SK-N-SH (cell line): ENCODE measurements at regions not wholly inside any gene's neighbourhood (a gene's known extent, or its start where the extent isn't known, plus 50 kb on each side); places are given as distances from the start of the nearest gene placed in this dataset.

Experiments used
- CTCF ChIA-PET: fragments of 300-600, 350-600 bp; formaldehyde crosslinking; extraction: SDS; loops from one replicate; lab custom pipeline; 2021; lab: Yijun Ruan, JAX
- POLR2A ChIA-PET: fragments of 350-600 bp; sonication (Branson Sonifier 250); formaldehyde crosslinking; extraction: SDS; loops from one replicate; lab custom pipeline; 2020; ENCODE audit warnings: antibody characterized with exemption, inconsistent platforms; lab: Yijun Ruan, JAX
- DNase-seq: peaks from one replicate; pipeline ENCODE4 v3.0.0; 2012
- H2AFZ ChIP-seq: fragments of 200-600 bp; sonication (generic); 2 replicates; pipeline ENCODE4 v1.8.1; 2016; ENCODE audit warnings: antibody characterized with exemption, mild to moderate bottlenecking, low read depth
- H3F3A ChIP-seq: fragments of 200-600 bp; sonication (generic); replicated peaks from 2 replicates; pipeline ENCODE3; 2016; ENCODE audit warnings: antibody characterized with exemption, mild to moderate bottlenecking; ENCODE audit not compliant: insufficient read depth
- H3K27ac ChIP-seq, 2 experiments: fragments of 200-500 bp in 1 of 2; fragments of 200-600 bp in 1 of 2; sonication (Bioruptor generic) in 1 of 2; sonication (generic), shearing (Covaris generic) in 1 of 2; 2 replicates each; pipeline versions ENCODE4 v1.5.1 to v1.6.1; 2014 to 2016; ENCODE audit warnings: low read depth in 2 of 2, inconsistent platforms in 1 of 2, low read length in 1 of 2, mild to moderate bottlenecking in 1 of 2, mixed read lengths in 1 of 2
- H3K27me3 ChIP-seq: fragments of 200-600 bp; sonication (generic), shearing (Covaris generic); 2 replicates; pipeline ENCODE4 v1.6.1; 2016; ENCODE audit warnings: mixed run types; ENCODE audit not compliant: insufficient read depth
- H3K36me3 ChIP-seq, 2 experiments: fragments of 200-500 bp in 1 of 2; fragments of 200-600 bp in 1 of 2; sonication (Bioruptor generic) in 1 of 2; sonication (generic) in 1 of 2; replicated peaks in 1 of 2; 2 replicates each; pipeline versions ENCODE3 to v1.5.1; 2014 to 2016; ENCODE audit warnings: low read length in 1 of 2, mild to moderate bottlenecking in 1 of 2; ENCODE audit not compliant: insufficient read depth in 2 of 2, control insufficient read depth in 1 of 2
- H3K4me1 ChIP-seq, 2 experiments: fragments of 200-500 bp in 1 of 2; fragments of 200-600 bp in 1 of 2; sonication (Bioruptor generic) in 1 of 2; sonication (generic), shearing (Covaris generic) in 1 of 2; 2 replicates each; pipeline versions ENCODE4 v1.5.1 to v1.6.1; 2014 to 2016; ENCODE audit warnings: low read depth in 1 of 2, low read length in 1 of 2, mixed run types in 1 of 2; ENCODE audit not compliant: insufficient read depth in 2 of 2, control insufficient read depth in 1 of 2
- H3K4me2 ChIP-seq: fragments of 200-600 bp; sonication (generic), shearing (Covaris generic); 2 replicates; pipeline ENCODE4 v1.6.1; 2017; ENCODE audit warnings: mixed run types
- H3K4me3 ChIP-seq, 2 experiments: fragments of 200-500 bp in 1 of 2; fragments of 200-600 bp in 1 of 2; sonication (Bioruptor generic) in 1 of 2; sonication (generic), shearing (Covaris generic) in 1 of 2; 2 replicates each; pipeline versions ENCODE4 v1.5.1 to v1.8.1; 2014 to 2016; ENCODE audit warnings: low read depth in 2 of 2, inconsistent platforms in 1 of 2, low read length in 1 of 2, mild to moderate bottlenecking in 1 of 2, mixed read lengths in 1 of 2, moderate library complexity in 1 of 2
- H3K79me2 ChIP-seq: fragments of 200-600 bp; sonication (generic); 2 replicates; pipeline ENCODE4 v1.8.1; 2017; ENCODE audit warnings: mild to moderate bottlenecking; ENCODE audit not compliant: insufficient read depth
- H3K9ac ChIP-seq: fragments of 200-600 bp; sonication (generic); 2 replicates; pipeline ENCODE4 v1.6.1; 2017; ENCODE audit warnings: mixed run types
- H3K9me2 ChIP-seq: fragments of 200-600 bp; sonication (generic); 2 replicates; pipeline ENCODE4 v1.6.1; 2017; ENCODE audit warnings: mixed run types
- H3K9me3 ChIP-seq: fragments of 200-600 bp; sonication (generic); 2 replicates; pipeline ENCODE4 v1.6.1; 2017; ENCODE audit warnings: mixed run types, mild to moderate bottlenecking, moderate library complexity
- H4K20me1 ChIP-seq: fragments of 200-600 bp; sonication (generic); 2 replicates; pipeline ENCODE4 v1.6.1; 2017; ENCODE audit warnings: mild to moderate bottlenecking, mixed run types; ENCODE audit not compliant: insufficient read depth
- CHD2 ChIP-seq: fragments of 150-350 bp; IDR thresholded peaks from 2 replicates; pipeline ENCODE4 v1.6.1; 2018; ENCODE audit warnings: low read length; ENCODE audit not compliant: partially characterized antibody
- ELF1 ChIP-seq: IDR thresholded peaks from 2 replicates; pipeline ENCODE4 v1.4.0; 2012
- EP300 ChIP-seq, 2 experiments: IDR thresholded peaks; 2 replicates each; pipeline versions ENCODE4 v1.4.0 to v1.6.1; 2012; ENCODE audit warnings: borderline replicate concordance in 1 of 2, low read depth in 1 of 2, low read length in 1 of 2
- EZH2phosphoT487 ChIP-seq: fragments of 200-600 bp; sonication (generic); IDR thresholded peaks from 2 replicates; pipeline ENCODE4 v1.6.1; 2017; ENCODE audit warnings: low read depth, mixed run types, mild to moderate bottlenecking, antibody characterized with exemption, moderate library complexity, borderline replicate concordance
- GABPA ChIP-seq: IDR thresholded peaks from 2 replicates; pipeline ENCODE4 v1.4.0; 2012; ENCODE audit warnings: low read depth, mild to moderate bottlenecking
- GATA2 ChIP-seq: sonication (generic); formaldehyde crosslinking; IDR thresholded peaks from 2 replicates; pipeline ENCODE4 v1.5.0; 2020; ENCODE audit warnings: mild to moderate bottlenecking, missing genetic modification reagents
- MAX ChIP-seq: IDR thresholded peaks from 2 replicates; pipeline ENCODE4 v1.4.0; 2012; ENCODE audit warnings: low read depth
- RAD21 ChIP-seq: IDR thresholded peaks from 2 replicates; pipeline ENCODE4 v1.6.1; 2012; ENCODE audit warnings: mild to moderate bottlenecking, low read length
- RFX5 ChIP-seq: IDR thresholded peaks from 2 replicates; pipeline ENCODE4 v1.6.1; 2012; ENCODE audit warnings: mild to moderate bottlenecking, improper control_type of control experiment, low read length
- RXRA ChIP-seq: IDR thresholded peaks from 2 replicates; pipeline ENCODE4 v1.4.0; 2012; ENCODE audit warnings: low read depth, mild to moderate bottlenecking, borderline replicate concordance
- SMC3 ChIP-seq: IDR thresholded peaks from 2 replicates; pipeline ENCODE4 v1.6.1; 2012; ENCODE audit warnings: low read depth, low read length, improper control_type of control experiment
- TAF1 ChIP-seq: IDR thresholded peaks from 2 replicates; pipeline ENCODE4 v1.6.1; 2012; ENCODE audit warnings: low read depth, mild to moderate bottlenecking, low read length, moderate library complexity, borderline replicate concordance
- TEAD4 ChIP-seq: IDR thresholded peaks from 2 replicates; pipeline ENCODE4 v1.4.0; 2012; ENCODE audit warnings: mild to moderate bottlenecking, borderline replicate concordance; ENCODE audit not compliant: insufficient read depth
- USF2 ChIP-seq: fragments of 150-350 bp; IDR thresholded peaks from 2 replicates; pipeline ENCODE4 v1.6.1; 2017; ENCODE audit warnings: antibody characterized with exemption, low read length, low read depth, borderline replicate concordance
- YY1 ChIP-seq: IDR thresholded peaks from 2 replicates; pipeline ENCODE4 v1.4.0; 2012; ENCODE audit warnings: low read depth, mild to moderate bottlenecking
- WGBS: methylation state at CpG from one replicate; pipeline ENCODE4 v1.1.6; 2017; ENCODE audit warnings: low lambda C conversion rate; 5-methylcytosine and 5-hydroxymethylcytosine counted together
- TF ChIP-seq, protein P1 (sequence below): IDR thresholded peaks from 2 replicates; pipeline ENCODE4 v1.6.1; 2012; ENCODE audit warnings: mild to moderate bottlenecking, low read depth, low read length, moderate library complexity
- TF ChIP-seq, protein P2 (sequence below): fragments of 150-350 bp; IDR thresholded peaks from 2 replicates; pipeline ENCODE4 v1.6.1; 2016; ENCODE audit warnings: mild to moderate bottlenecking, low read depth, low read length
- TF ChIP-seq, protein P3 (sequence below): IDR thresholded peaks from 2 replicates; pipeline ENCODE4 v1.4.0; 2012; ENCODE audit warnings: low read depth, borderline replicate concordance
- TF ChIP-seq, protein P4 (sequence below): IDR thresholded peaks from 2 replicates; pipeline ENCODE4 v1.4.0; 2012; ENCODE audit warnings: low read depth, borderline replicate concordance
- TF ChIP-seq, protein P5 (sequence below): fragments of 200-600 bp; sonication (generic); IDR thresholded peaks from 2 replicates; pipeline ENCODE4 v1.6.1; 2017; ENCODE audit warnings: antibody characterized with exemption, mild to moderate bottlenecking, moderate library complexity

DNA sequence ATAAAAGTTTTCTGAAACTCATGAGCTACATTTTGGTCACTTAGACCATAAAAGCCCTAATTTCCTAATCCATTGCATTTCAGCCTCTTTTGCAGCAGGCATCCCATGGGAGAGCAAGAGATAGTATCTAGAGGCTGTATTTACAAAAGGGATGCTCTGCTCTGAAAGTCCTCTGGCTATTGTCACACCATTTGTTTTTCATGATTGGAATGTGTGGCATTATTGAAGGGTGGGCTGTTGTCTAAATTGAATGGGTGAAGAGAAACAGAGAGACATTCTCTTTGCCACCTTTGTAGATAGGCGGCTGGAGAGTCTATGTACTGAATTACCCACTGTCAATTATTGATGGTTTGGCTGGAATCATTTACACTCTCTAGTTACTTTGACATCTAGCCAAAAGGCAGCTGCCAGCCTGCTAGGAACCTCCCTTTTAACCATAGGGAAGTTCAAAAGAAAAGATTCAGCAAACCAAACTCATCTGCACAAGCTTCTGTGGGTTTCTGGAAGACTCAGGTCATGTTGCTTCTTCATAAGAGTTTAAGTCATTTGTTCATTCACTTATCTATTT lies 89.8 kb upstream of the RARB start (continued):
- TF ChIP-seq EP300 (IDR thresholded peaks at IDR 0.05; ENCODE audit: borderline replicate concordance in 1 of 2, low read depth in 1 of 2, low read length in 1 of 2), result peak in 1 of 2 experiments; percentile 78; a peak in 2 of 4 replicates
- TF ChIP-seq CHD2, result peak; percentile 26
- TF ChIP-seq, protein P1, sequence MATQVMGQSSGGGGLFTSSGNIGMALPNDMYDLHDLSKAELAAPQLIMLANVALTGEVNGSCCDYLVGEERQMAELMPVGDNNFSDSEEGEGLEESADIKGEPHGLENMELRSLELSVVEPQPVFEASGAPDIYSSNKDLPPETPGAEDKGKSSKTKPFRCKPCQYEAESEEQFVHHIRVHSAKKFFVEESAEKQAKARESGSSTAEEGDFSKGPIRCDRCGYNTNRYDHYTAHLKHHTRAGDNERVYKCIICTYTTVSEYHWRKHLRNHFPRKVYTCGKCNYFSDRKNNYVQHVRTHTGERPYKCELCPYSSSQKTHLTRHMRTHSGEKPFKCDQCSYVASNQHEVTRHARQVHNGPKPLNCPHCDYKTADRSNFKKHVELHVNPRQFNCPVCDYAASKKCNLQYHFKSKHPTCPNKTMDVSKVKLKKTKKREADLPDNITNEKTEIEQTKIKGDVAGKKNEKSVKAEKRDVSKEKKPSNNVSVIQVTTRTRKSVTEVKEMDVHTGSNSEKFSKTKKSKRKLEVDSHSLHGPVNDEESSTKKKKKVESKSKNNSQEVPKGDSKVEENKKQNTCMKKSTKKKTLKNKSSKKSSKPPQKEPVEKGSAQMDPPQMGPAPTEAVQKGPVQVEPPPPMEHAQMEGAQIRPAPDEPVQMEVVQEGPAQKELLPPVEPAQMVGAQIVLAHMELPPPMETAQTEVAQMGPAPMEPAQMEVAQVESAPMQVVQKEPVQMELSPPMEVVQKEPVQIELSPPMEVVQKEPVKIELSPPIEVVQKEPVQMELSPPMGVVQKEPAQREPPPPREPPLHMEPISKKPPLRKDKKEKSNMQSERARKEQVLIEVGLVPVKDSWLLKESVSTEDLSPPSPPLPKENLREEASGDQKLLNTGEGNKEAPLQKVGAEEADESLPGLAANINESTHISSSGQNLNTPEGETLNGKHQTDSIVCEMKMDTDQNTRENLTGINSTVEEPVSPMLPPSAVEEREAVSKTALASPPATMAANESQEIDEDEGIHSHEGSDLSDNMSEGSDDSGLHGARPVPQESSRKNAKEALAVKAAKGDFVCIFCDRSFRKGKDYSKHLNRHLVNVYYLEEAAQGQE, result no peak
- no peak for TF ChIP-seq RXRA
- no peak for TF ChIP-seq TEAD4
- TF ChIP-seq RFX5, result no peak
- no peak for TF ChIP-seq SMC3
- TF ChIP-seq, protein P2, sequence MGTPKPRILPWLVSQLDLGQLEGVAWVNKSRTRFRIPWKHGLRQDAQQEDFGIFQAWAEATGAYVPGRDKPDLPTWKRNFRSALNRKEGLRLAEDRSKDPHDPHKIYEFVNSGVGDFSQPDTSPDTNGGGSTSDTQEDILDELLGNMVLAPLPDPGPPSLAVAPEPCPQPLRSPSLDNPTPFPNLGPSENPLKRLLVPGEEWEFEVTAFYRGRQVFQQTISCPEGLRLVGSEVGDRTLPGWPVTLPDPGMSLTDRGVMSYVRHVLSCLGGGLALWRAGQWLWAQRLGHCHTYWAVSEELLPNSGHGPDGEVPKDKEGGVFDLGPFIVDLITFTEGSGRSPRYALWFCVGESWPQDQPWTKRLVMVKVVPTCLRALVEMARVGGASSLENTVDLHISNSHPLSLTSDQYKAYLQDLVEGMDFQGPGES, result no peak
- no peak for TF ChIP-seq MAX

- Histone ChIP-seq H3K27me3 (no peaks in the 10 kb centered on the region), H3K4me1 (peaks cover 0 to 8% of the 10 kb centered on the region in 2 experiments; a peak in 2 of 4 replicates), H3F3A (no peaks in the 10 kb centered on the region), H3K4me2 (no peak overlapping the region), H3K36me3 (no peaks in the 10 kb centered on the region), H2AFZ (no peak overlapping the region), H3K9me2 (no peaks in the 10 kb centered on the region), H3K27ac (no peak overlapping the region), H3K79me2 (no peaks in the 10 kb centered on the region), H3K9me3 (no peaks in the 10 kb centered on the region), H3K9ac (no peak overlapping the region), H3K4me3 (no peak overlapping the region), H4K20me1 (no peaks in the 10 kb centered on the region)
- 73% methylated on average over 9 of the region's 9 CpGs for WGBS
- no peak for DNase-seq
- ChIA-PET POLR2A (no interaction called here), CTCF (interaction anchor here (0.6 to 1.8 kb wide), 2 partner anchors 255 to 590 kb away, joined by 3 to 6 read pairs; no protein-coding TSS in a partner anchor)
- TF ChIP-seq RFX5 (no peak), ELF1 (no peak), GABPA (no peak), RAD21 (no peak), EZH2phosphoT487 (no peak), YY1 (no peak), USF2 (no peak), GATA2 (CRISPR knock-in tag) (no peak), TAF1 (no peak), CHD2 (no peak)
- TF ChIP-seq, protein P3, sequence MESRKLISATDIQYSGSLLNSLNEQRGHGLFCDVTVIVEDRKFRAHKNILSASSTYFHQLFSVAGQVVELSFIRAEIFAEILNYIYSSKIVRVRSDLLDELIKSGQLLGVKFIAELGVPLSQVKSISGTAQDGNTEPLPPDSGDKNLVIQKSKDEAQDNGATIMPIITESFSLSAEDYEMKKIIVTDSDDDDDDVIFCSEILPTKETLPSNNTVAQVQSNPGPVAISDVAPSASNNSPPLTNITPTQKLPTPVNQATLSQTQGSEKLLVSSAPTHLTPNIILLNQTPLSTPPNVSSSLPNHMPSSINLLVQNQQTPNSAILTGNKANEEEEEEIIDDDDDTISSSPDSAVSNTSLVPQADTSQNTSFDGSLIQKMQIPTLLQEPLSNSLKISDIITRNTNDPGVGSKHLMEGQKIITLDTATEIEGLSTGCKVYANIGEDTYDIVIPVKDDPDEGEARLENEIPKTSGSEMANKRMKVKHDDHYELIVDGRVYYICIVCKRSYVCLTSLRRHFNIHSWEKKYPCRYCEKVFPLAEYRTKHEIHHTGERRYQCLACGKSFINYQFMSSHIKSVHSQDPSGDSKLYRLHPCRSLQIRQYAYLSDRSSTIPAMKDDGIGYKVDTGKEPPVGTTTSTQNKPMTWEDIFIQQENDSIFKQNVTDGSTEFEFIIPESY, result no peak
- TF ChIP-seq, protein P4, sequence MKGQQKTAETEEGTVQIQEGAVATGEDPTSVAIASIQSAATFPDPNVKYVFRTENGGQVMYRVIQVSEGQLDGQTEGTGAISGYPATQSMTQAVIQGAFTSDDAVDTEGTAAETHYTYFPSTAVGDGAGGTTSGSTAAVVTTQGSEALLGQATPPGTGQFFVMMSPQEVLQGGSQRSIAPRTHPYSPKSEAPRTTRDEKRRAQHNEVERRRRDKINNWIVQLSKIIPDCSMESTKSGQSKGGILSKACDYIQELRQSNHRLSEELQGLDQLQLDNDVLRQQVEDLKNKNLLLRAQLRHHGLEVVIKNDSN, result no peak
- TF ChIP-seq, protein P5, sequence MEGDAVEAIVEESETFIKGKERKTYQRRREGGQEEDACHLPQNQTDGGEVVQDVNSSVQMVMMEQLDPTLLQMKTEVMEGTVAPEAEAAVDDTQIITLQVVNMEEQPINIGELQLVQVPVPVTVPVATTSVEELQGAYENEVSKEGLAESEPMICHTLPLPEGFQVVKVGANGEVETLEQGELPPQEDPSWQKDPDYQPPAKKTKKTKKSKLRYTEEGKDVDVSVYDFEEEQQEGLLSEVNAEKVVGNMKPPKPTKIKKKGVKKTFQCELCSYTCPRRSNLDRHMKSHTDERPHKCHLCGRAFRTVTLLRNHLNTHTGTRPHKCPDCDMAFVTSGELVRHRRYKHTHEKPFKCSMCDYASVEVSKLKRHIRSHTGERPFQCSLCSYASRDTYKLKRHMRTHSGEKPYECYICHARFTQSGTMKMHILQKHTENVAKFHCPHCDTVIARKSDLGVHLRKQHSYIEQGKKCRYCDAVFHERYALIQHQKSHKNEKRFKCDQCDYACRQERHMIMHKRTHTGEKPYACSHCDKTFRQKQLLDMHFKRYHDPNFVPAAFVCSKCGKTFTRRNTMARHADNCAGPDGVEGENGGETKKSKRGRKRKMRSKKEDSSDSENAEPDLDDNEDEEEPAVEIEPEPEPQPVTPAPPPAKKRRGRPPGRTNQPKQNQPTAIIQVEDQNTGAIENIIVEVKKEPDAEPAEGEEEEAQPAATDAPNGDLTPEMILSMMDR, result no peak
These were observed 88.8 kb upstream of the RARB start for GRCh38 chr3:25339225-25339624.
